NCI-H2081 treated with DMSO at 0.1 percent for 48 hours (cell line): ENCODE measurements at regions not wholly inside any gene's neighbourhood (a gene's known extent, or its start where the extent isn't known, plus 50 kb on each side); places are given as distances from the start of the nearest gene placed in this dataset.
A peak's percentile ranks its signal among the peaks of the same experiment; 100 is the strongest.
"Not testable (repeated sequence)": the region's sequence is repeated elsewhere in the genome, so short reads cannot be mapped to it uniquely, and the experiment has no call there.

Experiments used
- DNase-seq: peaks from one replicate; lab custom pipeline; 2025; lab: John Stamatoyannopoulos, UW

DNA sequence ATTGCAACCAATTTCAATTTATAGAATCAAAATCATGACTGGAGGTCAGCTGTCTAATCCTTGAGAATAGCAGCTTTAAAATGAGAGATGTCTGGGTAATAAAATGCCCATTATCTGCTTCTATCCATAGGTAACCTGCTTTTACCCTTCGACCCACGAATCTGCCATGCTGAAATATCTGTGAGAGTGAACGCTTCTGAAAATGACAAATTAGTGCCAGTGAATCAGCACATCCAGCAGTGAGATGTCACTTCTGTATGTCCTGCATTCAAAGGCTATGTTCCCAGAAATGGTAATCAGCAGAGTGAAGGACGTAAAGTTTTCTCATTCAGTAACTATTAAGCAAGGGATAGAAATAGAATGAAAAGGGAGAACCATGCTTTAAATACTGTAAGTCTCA lies 532.4 kb upstream of the ITGA1 start:
- no peak for DNase-seq

DNA sequence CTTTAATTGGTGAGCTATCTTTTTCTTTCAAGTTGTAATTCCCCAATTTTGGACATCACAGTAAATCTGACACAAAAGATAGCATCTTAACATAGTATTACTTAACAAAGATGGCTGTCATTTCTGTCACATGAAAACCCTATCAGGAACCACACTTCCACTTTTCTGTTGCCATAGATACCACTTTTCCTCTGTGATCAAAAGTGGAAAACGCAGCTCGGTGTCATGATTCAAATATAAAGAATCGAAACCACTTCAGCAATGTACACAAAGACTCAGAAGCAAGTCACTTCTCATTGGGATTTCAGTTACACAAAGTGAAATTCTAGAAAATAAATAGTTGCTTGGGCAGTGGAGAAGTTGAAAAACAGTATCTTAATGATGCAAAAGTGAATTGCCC lies 524.9 kb upstream of the ITGA1 start:
- DNase-seq: no peak

DNA sequence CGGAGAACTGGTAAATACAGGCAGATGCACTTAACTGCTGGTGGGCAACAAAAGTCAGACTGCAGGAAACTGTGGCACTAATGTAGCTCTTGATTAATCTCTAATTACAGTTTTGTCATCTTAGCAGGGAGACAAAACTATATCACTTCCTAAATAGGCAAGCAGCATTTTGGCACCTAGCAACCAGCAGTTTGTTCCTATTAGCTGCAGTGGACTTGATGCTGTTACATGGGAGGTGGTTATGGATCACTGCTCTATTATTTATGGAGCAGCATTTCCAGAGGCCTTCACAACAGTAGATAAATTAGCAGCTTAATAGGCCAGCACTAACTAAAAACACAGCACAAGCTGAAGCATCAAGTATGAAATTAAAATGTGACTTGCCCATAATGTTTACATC lies 518.3 kb upstream of the ITGA1 start:
- DNase-seq: peak; percentile 98

DNA sequence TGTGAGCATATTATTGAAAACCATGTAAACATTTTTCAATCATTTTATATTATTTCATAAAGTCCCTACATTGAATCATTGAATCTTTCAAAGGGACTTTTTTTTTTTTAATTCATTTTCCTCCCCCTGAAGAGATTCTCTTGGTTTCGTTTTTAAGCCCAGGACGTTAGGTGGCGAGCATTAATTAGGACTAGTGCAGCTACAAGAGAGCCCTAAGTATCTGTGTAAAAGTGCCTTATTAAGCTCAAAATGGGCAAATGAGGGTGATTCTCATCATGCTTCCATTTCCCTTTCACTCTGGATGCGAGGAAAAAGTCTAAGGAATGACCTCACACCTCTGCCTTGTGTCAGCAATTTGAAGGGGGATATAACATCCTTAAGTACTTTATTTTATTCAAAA lies 517.9 kb upstream of the ITGA1 start:
- DNase-seq: no peak

DNA sequence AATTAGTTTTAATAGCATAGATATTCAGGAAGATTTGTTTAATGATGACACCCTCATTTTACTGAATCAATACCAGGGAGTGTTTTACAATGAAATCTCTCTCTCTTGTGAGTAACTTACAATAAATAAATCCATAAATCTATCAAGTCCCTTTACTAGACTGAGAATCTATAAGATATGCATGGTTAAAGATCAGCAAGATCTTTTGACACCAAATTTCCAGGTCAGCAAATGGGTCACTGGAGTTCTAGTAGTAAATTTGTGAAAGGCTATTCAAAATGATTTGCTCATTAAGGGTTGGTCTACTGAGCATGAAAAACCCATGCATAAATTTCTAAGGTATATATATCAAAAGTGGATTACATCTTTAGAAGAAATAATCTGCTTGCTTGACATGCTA lies 512.1 kb upstream of the ITGA1 start:
- no peak for DNase-seq

DNA sequence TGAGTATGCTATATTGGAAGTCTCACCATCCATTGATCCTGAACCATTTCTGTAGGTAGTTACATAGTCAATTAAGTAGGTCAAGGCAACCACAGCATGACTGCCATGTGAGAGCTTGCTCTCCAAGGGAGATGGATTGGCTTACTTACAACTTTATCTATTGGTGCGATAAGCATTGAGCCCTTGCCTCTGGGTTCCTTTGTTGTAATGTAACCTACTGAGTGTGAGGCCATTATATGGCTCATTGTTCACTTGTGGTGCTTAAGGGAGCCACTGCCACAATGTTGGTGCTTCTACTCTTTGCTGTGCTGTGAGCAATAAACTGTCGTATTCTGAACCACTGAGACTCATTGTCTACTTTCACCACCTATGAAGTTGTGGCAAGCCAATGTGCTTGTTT lies 510.6 kb upstream of the ITGA1 start:
- DNase-seq: no peak

DNA sequence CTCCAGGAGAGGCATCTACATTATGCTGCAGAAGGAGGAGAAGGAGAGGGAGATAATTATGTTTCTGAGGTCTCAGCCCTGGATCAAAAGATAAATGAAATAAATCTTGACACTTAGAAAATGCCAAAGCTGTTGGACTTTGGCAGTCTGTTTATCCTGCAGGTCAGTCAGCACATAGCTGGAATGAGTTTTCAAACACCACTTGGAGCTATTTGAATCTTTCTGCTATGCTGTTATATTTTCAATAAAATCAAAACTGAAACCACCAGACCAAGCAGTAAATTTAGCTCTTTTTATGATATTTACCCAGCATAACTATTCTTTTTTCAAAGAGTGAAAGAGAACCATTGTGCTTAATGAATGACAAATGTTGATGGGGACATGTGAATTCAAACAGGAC lies 505.1 kb upstream of the ITGA1 start:
- DNase-seq: no peak

DNA sequence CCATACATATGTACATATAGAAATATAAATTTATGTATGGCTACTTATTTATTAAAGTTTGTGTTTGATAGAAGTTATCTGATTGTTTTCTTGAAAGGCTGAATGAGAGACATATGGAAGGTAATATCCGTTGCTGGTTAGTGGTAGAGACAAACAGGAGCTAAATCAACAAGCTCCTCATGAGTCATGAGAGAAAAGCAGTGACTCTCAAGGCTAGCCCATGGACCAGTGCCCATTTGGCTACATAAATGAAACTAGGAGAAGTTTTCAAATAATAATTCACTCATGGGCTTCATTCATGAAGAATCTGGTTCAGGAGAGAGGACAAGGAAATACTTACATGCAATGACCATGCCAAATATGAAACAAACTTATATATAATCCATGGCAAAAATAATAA lies 504.5 kb upstream of the ITGA1 start:
- DNase-seq: no peak

DNA sequence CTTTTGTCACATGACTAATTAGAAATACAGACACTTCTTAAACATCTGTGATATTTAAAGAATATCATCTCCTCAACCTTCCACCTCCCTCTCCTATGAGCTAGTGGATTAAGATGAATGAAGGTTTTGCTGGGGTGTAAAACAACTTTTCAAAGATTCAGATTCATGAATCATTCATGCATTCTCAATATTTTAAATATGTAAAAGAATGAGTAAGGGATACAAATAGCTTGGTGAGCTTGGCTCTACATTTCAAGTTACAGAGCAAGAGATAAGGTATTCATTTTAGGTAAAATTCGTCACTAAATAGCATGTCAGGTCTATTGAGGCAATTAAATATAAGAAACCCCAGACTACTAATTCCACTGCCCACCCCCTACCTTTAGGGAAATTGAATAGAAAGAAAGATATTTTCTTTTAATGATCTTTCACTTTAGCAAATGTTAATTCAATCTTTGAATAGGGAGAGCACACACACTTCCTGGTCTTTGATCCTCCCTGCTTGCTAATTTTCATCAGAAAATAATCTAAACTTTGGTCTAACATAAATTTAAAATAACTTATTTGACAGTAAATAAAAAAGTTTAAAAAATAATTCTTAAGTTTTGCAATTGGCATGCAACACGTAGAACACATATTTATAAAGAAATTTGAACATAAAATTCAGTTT lies 486.9 kb upstream of the ITGA1 start:
- no peak for DNase-seq

DNA sequence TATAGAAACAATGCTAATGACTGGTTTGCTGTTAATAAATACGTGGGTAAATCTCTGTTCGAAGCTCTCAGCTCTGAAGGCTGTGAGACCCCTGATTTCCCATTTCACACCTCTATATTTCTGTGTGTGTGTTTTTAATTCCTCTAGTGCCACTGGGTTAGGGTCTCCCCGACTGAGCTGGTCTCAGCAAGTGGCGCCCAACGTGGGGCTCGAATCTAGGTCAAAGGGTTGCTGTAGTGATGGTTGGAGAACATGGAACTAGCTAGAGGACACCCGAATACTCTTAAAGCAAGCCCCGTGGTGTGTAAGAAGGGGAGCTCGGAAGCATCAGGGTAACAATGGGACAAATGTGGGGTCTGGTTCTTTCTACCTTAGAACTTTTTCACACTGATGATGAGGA lies 482.9 kb upstream of the ITGA1 start:
- not testable (repeated sequence) for DNase-seq

DNA sequence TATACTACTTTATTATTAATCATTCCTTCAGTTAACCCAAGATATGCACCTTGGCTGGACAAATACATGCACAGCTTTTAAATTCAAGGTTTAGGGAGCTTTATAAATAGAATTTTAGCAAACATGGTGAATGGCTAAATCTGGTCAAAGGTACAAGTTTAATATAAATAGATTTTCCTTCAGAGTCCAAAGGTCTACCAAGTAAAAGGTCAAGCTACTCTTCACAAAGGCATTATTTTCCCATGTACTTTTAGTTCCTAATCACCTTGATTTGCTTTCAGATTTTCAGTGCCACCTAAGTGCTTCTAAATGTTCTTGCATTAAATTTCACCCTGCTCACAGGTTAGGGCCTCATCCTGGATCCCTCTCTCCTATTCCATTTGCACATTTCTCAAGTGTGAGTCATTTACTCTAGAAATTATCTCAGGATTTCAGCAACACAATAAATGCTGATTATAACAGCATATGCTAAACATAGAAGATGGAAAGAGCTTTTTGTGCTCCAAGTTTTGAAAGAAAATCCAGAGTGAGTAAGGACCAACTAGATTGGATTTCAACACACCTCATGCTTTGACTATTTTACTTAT lies 459.4 kb upstream of the ITGA1 start:
- DNase-seq: no peak

DNA sequence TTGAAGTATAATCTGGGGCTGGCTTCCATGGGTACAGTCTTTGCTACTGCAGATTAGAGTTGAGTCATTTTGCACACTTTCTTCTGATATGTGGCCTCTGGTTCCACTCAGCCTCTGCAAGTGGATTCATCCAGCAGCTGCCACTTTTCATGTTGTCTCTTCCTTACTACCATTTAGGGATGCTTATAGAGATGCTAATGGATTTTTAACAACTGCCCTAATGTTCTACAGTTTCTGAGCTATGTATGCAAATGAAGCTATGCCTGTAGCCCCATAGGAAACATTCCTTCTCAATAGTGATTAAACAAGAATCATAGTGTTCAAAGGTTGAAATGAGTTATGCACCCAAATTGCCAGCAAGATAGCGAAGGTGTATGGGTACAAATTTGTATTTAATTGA lies 456.0 kb upstream of the ITGA1 start:
- no peak for DNase-seq

DNA sequence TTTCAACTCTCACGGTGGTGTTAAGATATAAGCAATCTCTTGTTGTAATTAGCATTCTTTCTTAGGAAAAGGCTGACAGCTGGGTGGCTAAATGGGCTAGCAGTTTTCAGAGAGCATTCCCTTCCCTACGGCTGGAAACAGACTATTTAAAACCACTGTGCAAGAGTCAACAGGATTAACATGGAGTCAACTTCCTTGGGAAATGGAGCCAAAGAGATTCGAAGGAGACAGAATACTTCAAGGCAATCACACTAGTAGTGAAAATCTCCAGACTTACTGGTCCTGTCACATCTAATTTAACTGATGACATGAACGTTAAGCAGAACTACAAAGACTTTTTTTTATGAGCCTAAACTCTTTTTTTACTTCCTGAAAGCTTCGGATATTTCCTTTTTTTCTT lies 453.3 kb upstream of the ITGA1 start:
- DNase-seq: no peak

DNA sequence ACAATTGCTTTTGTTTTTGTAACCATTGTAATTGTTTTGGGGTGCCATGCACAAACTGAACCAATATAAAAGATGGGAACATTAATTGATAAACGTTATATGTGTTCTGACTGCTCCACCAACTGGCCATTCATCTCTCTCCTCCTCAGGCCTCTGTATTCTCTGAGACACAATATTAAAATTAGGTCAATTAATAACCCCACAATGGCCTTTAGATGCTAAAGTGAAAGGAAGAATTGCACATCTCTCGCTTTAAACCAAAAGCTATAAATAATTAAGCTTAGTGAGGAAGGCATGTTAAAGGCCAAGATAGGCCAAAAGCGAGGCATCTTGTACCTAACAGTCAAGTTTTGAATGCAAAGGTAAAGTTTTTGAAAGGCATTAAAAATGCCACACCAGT lies 448.4 kb upstream of the ITGA1 start:
- no peak for DNase-seq

DNA sequence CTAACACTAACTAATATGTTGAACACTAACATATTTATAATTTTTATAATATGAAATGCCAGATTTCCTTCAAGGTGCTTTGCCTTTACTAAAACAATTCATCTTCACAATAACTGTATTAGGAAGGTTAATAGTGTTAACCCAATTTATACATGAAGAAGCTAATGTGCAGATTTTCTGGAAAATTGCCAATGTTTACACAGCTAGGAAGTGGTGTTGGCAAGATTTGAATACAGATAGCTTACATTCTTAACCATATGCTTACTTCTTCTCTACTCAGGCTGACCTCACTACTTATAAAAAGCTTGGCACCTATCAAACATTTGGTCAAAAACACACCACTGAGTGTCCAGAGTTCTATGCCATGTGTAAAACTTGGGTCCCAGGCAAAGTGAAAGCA lies 445.4 kb upstream of the ITGA1 start:
- DNase-seq: no peak

DNA sequence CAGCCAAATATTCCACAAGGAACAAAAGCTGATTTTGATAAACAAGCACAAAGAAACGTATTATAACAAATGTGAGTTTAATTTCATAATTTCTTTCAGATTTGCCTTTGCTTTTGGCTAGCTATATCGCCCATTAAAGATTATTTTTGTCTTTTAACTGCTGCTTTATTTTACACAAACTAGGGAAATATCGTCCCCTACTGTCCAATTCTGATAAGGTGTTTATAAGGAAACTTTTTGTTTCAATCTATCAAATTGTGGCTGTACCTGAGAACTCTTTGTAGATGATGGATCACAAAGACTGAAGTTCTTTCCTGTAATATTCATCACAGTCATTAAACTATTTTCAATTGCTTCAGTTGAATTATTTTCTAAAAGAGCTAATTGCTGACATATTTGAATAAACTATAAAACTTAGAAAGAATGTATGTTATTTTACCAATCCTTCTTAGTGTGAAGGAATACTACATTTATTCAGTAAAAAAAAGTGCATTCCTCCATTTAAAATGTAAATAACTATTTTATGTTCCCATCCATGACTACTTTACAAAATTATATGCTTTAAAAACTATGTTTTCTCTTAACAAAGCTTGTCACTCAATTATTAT lies 431.3 kb upstream of the ITGA1 start:
- peak; percentile 58 for DNase-seq

DNA sequence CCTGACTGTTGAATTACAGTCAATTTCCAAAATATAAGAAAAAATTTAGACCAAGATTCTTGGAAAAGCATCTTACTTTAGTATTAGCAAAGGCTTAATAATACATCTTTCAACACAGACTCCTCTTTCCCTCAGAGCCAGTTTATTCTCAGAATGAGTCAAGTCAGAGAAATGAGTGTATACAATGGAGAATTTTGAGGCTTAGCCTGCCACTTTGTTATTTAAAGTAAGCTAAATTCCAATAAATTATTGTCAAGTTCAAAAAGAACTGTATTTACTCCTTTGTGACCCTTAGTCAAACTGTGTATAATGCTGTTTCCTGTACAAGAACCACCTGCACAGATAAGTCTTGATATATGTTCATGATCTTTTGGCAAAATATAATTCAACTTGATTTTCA lies 428.5 kb upstream of the ITGA1 start:
- no peak for DNase-seq

DNA sequence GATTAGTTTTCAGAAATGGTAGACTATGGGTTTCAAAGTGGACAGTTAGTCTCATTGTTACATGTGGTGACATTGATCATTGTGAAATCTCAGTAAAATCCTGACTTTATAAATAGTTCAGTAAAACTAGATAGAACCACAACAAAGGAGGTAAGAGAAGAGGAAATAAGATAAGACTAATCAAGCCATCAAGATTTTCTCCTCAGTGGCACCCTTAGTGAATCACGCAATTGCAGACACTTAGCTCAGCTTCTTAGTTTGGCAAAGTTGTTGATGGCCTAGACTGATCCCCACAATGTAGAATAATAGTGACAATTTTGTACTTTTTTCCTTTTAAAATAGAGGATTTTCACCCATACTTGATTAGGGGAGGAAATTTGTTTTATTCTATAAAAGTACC lies 426.7 kb upstream of the ITGA1 start:
- no peak for DNase-seq

DNA sequence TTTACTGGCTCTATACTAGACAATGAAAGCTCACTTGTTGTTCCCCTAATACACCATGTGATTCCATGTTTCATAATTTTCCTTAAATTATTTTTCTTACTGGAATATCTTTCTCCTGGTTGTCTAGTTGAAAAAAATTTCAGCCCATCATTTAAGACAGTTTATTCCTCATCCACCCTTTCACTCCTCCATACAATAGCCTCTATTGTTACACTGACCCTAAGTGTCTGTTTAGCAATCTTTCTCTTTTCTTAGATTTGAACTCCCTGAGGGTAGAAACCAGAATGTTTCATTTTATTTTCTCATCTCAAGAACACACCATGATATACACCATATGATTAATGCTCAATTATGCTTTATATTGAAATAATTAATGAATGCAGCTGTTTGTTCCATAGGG lies 413.4 kb upstream of the ITGA1 start:
- no peak for DNase-seq

DNA sequence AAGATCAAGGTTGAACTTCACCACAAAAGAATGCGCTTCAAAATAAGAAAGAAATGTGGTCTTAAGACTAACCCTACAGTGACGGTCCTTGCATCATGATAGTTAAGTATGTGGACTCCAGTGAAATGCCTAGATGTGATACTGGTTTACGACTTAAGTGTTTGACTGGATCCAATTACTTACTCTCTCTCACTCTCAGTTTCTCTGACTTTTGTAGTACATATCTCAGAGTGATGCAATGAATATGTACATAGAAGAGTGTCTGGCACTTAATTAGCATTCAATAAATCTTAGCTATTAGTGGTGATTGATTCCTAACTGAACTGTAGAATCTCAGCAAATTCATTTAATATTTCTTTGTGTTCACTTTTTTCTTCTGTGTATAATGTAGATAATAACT lies 411.7 kb upstream of the ITGA1 start:
- no peak for DNase-seq

DNA sequence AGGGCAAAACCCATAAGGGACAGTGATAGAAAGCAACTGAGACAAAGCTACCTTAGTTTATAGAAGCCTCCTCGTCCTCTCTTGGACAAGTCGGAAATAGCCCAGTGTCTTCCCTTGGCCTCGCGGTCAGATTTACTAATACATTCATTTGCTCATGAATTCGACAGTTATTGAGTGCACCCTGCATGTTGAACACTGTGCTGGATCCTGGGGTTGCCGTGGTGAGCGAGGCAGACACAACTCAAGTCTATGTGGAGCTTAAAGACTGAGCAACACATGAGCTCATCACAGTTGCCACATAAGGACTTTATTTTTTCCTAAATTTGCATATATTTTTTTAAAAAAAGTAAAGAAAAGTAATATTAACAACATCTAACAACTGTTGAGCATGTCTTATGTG lies 411.1 kb upstream of the ITGA1 start:
- no peak for DNase-seq

DNA sequence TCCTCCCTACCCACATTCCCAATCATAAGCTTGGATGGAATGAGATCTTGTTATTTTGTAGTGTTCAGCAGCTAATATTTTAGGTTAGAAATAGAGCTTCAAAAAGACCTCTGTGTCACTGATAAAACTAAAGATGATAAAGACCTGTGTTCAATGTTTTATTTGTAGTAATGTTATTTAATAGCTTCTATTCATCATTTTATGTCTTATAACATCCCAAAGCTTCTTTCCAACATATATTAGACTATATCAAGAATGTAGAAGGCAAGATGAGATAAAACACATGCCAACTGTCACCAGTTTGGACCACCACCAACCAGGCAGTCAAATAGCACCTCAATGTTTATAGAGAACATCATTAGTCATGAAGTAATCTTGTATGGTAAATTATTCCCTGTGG lies 409.5 kb upstream of the ITGA1 start:
- no peak for DNase-seq

DNA sequence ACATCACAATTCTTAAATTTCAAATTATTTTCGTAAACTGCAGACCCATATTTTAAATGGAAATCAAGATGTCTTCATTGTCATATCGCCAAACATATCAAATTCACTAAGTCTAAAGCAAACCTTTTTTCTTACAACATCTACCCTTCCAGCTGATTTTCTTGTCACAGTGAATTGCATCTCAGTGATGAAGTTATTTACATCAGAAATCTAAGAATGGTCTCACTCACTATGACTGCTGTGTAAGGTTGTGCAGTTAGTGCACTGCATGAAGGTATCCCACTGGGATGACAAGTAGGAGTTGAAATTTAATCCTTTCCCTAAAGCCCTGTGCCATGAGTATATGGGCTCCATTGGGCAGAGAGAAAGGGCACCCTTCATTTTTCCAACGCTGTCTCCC lies 399.4 kb upstream of the ITGA1 start:
- DNase-seq: no peak

DNA sequence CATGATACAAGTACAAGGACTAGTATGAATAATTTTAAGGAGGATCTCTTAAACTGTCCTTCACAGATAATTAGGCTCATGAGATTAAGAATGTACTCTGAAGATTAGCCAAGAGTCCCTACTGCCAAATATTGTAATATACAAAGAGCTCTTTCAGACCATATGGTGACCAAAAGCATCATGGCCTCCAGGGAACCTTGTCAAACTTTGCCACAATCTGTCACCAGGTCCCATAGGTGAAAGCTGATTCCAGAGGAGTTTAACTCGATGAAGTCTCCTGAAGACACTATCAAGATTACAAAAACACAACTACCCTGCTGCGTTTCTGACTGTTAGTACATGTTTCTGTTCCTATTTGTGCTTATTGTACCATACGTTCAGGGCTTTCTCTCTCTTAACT lies 395.4 kb upstream of the ITGA1 start:
- no peak for DNase-seq
